GM12878 (cell line): ENCODE measurements at regions not wholly inside any gene's neighbourhood (a gene's known extent, or its start where the extent isn't known, plus 50 kb on each side); places are given as distances from the start of the nearest gene placed in this dataset.

Source experiments
- CHD1 ChIP-seq: IDR thresholded peaks from 2 replicates; pipeline ENCODE4 v1.6.1; 2012; ENCODE audit warnings: low read depth, low read length, improper control_type of control experiment
- KLF5 ChIP-seq: fragments of 450-650 bp; IDR thresholded peaks from 2 replicates; pipeline ENCODE4 v1.6.1; 2014; ENCODE audit warnings: mild to moderate bottlenecking; ENCODE audit not compliant: partially characterized antibody
- POLR2AphosphoS2 ChIP-seq: IDR thresholded peaks from 2 replicates; pipeline ENCODE4 v1.6.1; 2011; ENCODE audit warnings: low read depth, mild to moderate bottlenecking, low read length, improper control_type of control experiment, moderate library complexity
- REST ChIP-seq: IDR thresholded peaks from 2 replicates; pipeline ENCODE4 v1.6.1; 2012; ENCODE audit warnings: mild to moderate bottlenecking, low read depth, low read length
- TCF3 ChIP-seq: IDR thresholded peaks from 2 replicates; pipeline ENCODE4 v1.6.1; 2012; ENCODE audit warnings: low read depth, mild to moderate bottlenecking, low read length, borderline replicate concordance; ENCODE audit not compliant: insufficient read depth
- YBX1 ChIP-seq: fragments of 450-650 bp; IDR thresholded peaks from 2 replicates; pipeline ENCODE4 v1.6.1; 2016; ENCODE audit warnings: antibody characterized with exemption
- TF ChIP-seq, protein P1 (sequence below), 3 experiments: IDR thresholded peaks in 2 of 3; conservative IDR thresholded peaks in 1 of 3; 2 replicates each; pipeline ENCODE4 v1.5.1; 2011; ENCODE audit warnings: low read depth in 3 of 3, low read length in 3 of 3, mild to moderate bottlenecking in 3 of 3, control low read depth in 2 of 3, moderate library complexity in 2 of 3, inconsistent platforms in 1 of 3, mixed read lengths in 1 of 3; ENCODE audit not compliant: control insufficient read depth in 2 of 3, insufficient read depth in 1 of 3; ENCODE audit errors: extremely low read depth in 1 of 3

DNA sequence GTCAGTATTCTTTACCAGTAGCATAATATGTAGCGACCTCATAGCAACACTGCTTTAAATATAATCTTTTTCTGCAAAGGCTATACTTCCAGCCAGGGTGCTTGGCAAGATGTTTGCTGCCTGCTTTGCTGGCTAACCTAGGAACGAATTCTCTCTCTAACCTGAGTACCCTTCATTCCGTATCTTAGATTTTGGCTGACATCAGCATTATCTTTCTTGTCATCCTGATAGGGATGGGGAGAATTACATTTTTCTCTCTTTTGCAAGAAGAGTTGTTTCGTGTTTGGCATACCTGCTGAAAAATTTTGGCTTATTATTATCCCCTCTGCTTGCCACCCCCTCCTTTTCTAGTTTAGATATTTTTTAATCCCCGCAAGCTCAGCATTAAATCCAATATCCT, 91.2 kb upstream of the CLMP start (continued):
- TF ChIP-seq YBX1 = no peak
- TF ChIP-seq, protein P1, sequence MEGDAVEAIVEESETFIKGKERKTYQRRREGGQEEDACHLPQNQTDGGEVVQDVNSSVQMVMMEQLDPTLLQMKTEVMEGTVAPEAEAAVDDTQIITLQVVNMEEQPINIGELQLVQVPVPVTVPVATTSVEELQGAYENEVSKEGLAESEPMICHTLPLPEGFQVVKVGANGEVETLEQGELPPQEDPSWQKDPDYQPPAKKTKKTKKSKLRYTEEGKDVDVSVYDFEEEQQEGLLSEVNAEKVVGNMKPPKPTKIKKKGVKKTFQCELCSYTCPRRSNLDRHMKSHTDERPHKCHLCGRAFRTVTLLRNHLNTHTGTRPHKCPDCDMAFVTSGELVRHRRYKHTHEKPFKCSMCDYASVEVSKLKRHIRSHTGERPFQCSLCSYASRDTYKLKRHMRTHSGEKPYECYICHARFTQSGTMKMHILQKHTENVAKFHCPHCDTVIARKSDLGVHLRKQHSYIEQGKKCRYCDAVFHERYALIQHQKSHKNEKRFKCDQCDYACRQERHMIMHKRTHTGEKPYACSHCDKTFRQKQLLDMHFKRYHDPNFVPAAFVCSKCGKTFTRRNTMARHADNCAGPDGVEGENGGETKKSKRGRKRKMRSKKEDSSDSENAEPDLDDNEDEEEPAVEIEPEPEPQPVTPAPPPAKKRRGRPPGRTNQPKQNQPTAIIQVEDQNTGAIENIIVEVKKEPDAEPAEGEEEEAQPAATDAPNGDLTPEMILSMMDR (IDR thresholded peaks at IDR 0.05 in 2 of 3, conservative IDR thresholded peaks at IDR 0.05 in 1 of 3; ENCODE audit: control insufficient read depth in 2 of 3, extremely low read depth in 1 of 3, insufficient read depth in 1 of 3, low read depth in 3 of 3, low read length in 3 of 3) = no peak
- TF ChIP-seq CHD1 = no peak
- TF ChIP-seq POLR2AphosphoS2 = no peak
- TF ChIP-seq TCF3 = no peak
- TF ChIP-seq REST = no peak
- no peak for TF ChIP-seq KLF5
